ENCODE measurements at regions not wholly inside any gene's neighbourhood (a gene's known extent, or its start where the extent isn't known, plus 50 kb on each side); places are given as distances from the start of the nearest gene placed in this dataset.

DNA sequence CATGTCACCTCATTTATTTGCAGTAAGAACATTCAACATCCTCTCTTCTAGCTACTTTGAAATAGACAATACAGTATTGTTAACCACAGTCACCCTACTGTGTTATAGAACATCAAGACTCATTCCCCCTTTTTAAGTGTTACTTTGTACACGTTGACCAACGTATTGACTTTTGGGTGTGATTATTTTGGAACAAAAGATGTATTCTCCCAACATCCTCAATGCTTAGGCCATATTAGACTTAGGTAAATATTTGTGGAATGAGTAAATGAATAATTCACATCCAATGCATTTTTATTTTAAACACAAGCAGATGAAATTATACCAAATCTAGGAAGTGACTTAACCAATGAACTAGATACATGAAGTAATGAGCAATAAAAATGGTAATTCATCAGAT, 296.6 kb downstream of the CHRM3 start:
- Histone ChIP-seq H4K20me1 (ENCODE audit: insufficient read depth, low read length) (no peaks in the 10 kb centered on the region), H3K4me3 (ENCODE audit: low read depth, low read length, poor library complexity, severe bottlenecking) (no peak overlapping the region), H3K4me1 (ENCODE audit: insufficient read depth, low read length, poor library complexity, severe bottlenecking) (no peaks in the 10 kb centered on the region), H2AFZ (ENCODE audit: low read length) (no peak overlapping the region), H3K36me3 (ENCODE audit: insufficient read depth, low read length) (no peaks in the 10 kb centered on the region), H3K9me2 (ENCODE audit: insufficient read depth, low read length) (no peaks in the 10 kb centered on the region), H3K9me3 (ENCODE audit: low read length) (no peaks in the 10 kb centered on the region), H3K79me2 (ENCODE audit: insufficient read depth, low read depth, low read length) (no peaks in the 10 kb centered on the region), H3K4me2 (ENCODE audit: low read length) (no peak overlapping the region), H3K27ac (ENCODE audit: low read depth, low read length, poor library complexity, severe bottlenecking) (no peak overlapping the region)
- TF ChIP-seq, protein P1, sequence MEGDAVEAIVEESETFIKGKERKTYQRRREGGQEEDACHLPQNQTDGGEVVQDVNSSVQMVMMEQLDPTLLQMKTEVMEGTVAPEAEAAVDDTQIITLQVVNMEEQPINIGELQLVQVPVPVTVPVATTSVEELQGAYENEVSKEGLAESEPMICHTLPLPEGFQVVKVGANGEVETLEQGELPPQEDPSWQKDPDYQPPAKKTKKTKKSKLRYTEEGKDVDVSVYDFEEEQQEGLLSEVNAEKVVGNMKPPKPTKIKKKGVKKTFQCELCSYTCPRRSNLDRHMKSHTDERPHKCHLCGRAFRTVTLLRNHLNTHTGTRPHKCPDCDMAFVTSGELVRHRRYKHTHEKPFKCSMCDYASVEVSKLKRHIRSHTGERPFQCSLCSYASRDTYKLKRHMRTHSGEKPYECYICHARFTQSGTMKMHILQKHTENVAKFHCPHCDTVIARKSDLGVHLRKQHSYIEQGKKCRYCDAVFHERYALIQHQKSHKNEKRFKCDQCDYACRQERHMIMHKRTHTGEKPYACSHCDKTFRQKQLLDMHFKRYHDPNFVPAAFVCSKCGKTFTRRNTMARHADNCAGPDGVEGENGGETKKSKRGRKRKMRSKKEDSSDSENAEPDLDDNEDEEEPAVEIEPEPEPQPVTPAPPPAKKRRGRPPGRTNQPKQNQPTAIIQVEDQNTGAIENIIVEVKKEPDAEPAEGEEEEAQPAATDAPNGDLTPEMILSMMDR (conservative IDR thresholded peaks at IDR 0.05; ENCODE audit: low read length), result no peak
- no peak for TF ChIP-seq EZH2phosphoT487 (IDR thresholded peaks at IDR 0.05; ENCODE audit: borderline replicate concordance, low read depth, low read length)
- POLR2A ChIA-PET, result no interaction called here
- DNase-seq (ENCODE audit: low spot score), result no peak
- intact Hi-C loops (cut with micrococcal nuclease; ENCODE audit: unreplicated experiment), result no loop called here
- no TSS peak for BruUV-seq (replicated peaks)
- CTCF ChIA-PET (ENCODE audit: unreplicated experiment), result no interaction called here

GRCh38 chr1:239686386-239686785, 300.0 kb downstream of the CHRM3 start:
- H3K79me2 ChIP-seq (ENCODE audit: insufficient read depth, low read depth, low read length), result no peaks in the 10 kb centered on the region
- H3K4me3 ChIP-seq (ENCODE audit: low read depth, low read length, poor library complexity, severe bottlenecking), result no peak overlapping the region
- H3K4me2 ChIP-seq (ENCODE audit: low read length), result no peak overlapping the region
- H4K20me1 ChIP-seq (ENCODE audit: insufficient read depth, low read length), result no peaks in the 10 kb centered on the region
- no peak overlapping the region for H2AFZ ChIP-seq (ENCODE audit: low read length)
- TF ChIP-seq, protein P1 (conservative IDR thresholded peaks at IDR 0.05; ENCODE audit: low read length), result no peak
- TF ChIP-seq EZH2phosphoT487 (IDR thresholded peaks at IDR 0.05; ENCODE audit: borderline replicate concordance, low read depth, low read length), result no peak
- no TSS peak for BruUV-seq (replicated peaks)
- intact Hi-C loops (cut with micrococcal nuclease; ENCODE audit: unreplicated experiment), result no loop called here
- POLR2A ChIA-PET, result no interaction called here
- CTCF ChIA-PET (ENCODE audit: unreplicated experiment), result no interaction called here
- no peak overlapping the region for H3K27ac ChIP-seq (ENCODE audit: low read depth, low read length, poor library complexity, severe bottlenecking)
- H3K9me2 ChIP-seq (ENCODE audit: insufficient read depth, low read length), result no peaks in the 10 kb centered on the region
- no peaks in the 10 kb centered on the region for H3K36me3 ChIP-seq (ENCODE audit: insufficient read depth, low read length)
- no peaks in the 10 kb centered on the region for H3K9me3 ChIP-seq (ENCODE audit: low read length)
- DNase-seq (ENCODE audit: low spot score), result no peak
- no peaks in the 10 kb centered on the region for H3K4me1 ChIP-seq (ENCODE audit: insufficient read depth, low read length, poor library complexity, severe bottlenecking)

DNA sequence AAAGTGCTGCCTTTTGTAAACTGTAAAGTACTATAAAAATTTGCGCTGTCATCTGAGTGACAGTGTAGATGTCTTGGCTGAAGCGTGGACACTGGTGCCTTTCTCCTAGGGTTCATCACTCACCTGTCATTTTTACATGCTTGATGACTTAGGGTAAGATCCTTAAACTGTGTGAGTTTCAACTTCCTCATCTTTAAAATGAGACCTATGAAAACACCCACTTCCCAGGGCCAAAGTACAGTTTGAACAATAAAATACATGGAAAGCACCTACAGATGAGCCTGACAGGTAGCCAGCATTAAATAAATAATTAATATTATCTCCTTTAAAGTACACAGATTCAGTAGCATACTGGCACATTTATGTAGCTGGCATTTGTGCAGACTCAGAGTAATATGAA, 309.9 kb downstream of the CHRM3 start:
- no peak overlapping the region for H3K27ac ChIP-seq (ENCODE audit: low read depth, low read length, poor library complexity, severe bottlenecking)
- no peak overlapping the region for H3K4me3 ChIP-seq (ENCODE audit: low read depth, low read length, poor library complexity, severe bottlenecking)
- H3K4me1 ChIP-seq (ENCODE audit: insufficient read depth, low read length, poor library complexity, severe bottlenecking), result no peaks in the 10 kb centered on the region
- intact Hi-C loops (cut with micrococcal nuclease; ENCODE audit: unreplicated experiment), result no loop called here
- no TSS peak for BruUV-seq (replicated peaks)
- ChIA-PET POLR2A (interaction anchor here (0.6 kb wide), 1 partner anchor 459 kb away, joined by 5 read pairs; no protein-coding TSS in a partner anchor), CTCF (ENCODE audit: unreplicated experiment) (no interaction called here)
- TF ChIP-seq, protein P1 (conservative IDR thresholded peaks at IDR 0.05; ENCODE audit: low read length), result no peak
- TF ChIP-seq EZH2phosphoT487 (IDR thresholded peaks at IDR 0.05; ENCODE audit: borderline replicate concordance, low read depth, low read length), result no peak
- no peaks in the 10 kb centered on the region for H3K9me2 ChIP-seq (ENCODE audit: insufficient read depth, low read length)
- DNase-seq (ENCODE audit: low spot score), result no peak
- H4K20me1 ChIP-seq (ENCODE audit: insufficient read depth, low read length), result no peaks in the 10 kb centered on the region
- H2AFZ ChIP-seq (ENCODE audit: low read length), result no peak overlapping the region
- H3K79me2 ChIP-seq (ENCODE audit: insufficient read depth, low read depth, low read length), result no peaks in the 10 kb centered on the region
- H3K36me3 ChIP-seq (ENCODE audit: insufficient read depth, low read length), result no peaks in the 10 kb centered on the region
- H3K4me2 ChIP-seq (ENCODE audit: low read length), result no peak overlapping the region
- H3K9me3 ChIP-seq (ENCODE audit: low read length), result no peaks in the 10 kb centered on the region

All from OCI-LY7 (cell line).